Osteocyte (in vitro differentiated cells): ENCODE measurements at regions not wholly inside any gene's neighbourhood (a gene's known extent, or its start where the extent isn't known, plus 50 kb on each side); places are given as distances from the start of the nearest gene placed in this dataset.

Source experiments
- DNase-seq: peaks from one replicate; pipeline ENCODE4 v3.0.0; 2021; ENCODE audit warnings: mixed read lengths; ENCODE audit not compliant: unreplicated experiment; ENCODE audit errors: extremely low spot score
- H3K27ac Mint-ChIP-seq: one replicate; pipeline ENCODE4 v1.8.0; 2021; ENCODE audit warnings: mild to moderate bottlenecking, mixed read lengths; ENCODE audit not compliant: unreplicated experiment
- H3K27me3 Mint-ChIP-seq: one replicate; pipeline ENCODE4 v1.8.0; 2021; ENCODE audit warnings: mixed read lengths; ENCODE audit not compliant: unreplicated experiment
- H3K36me3 Mint-ChIP-seq: one replicate; pipeline ENCODE4 v1.8.0; 2021; ENCODE audit warnings: mixed read lengths; ENCODE audit not compliant: unreplicated experiment
- H3K4me1 Mint-ChIP-seq: one replicate; pipeline ENCODE4 v1.8.0; 2021; ENCODE audit warnings: mixed read lengths; ENCODE audit not compliant: unreplicated experiment
- H3K4me3 Mint-ChIP-seq: one replicate; pipeline ENCODE4 v1.8.0; 2021; ENCODE audit warnings: mild to moderate bottlenecking, moderate library complexity, mixed read lengths; ENCODE audit not compliant: unreplicated experiment
- H3K9me3 Mint-ChIP-seq: one replicate; pipeline ENCODE4 v1.8.0; 2021; ENCODE audit warnings: mixed read lengths; ENCODE audit not compliant: unreplicated experiment
- CTCF ChIP-seq: fragments of 200-600 bp; sonication (generic); IDR thresholded peaks from 2 replicates; pipeline ENCODE4 v1.5.0; 2021; ENCODE audit warnings: antibody characterized with exemption, mild to moderate bottlenecking, moderate library complexity

- Mint-ChIP-seq H3K9me3 (peaks cover 13% of the 10 kb centered on the region), H3K36me3 (no peaks in the 10 kb centered on the region), H3K27me3 (no peaks in the 10 kb centered on the region), H3K27ac (no peak overlapping the region), H3K4me3 (no peak overlapping the region), H3K4me1 (no peaks in the 10 kb centered on the region)
- DNase-seq = no peak
- no peak for TF ChIP-seq CTCF
Measured at GRCh38 chr19:31648347-31648746, 299.1 kb upstream of the TSHZ3 start.

GRCh38 chr19:31656507-31656906 lies 307.3 kb upstream of the TSHZ3 start:
- Mint-ChIP-seq H3K27me3 (no peaks in the 10 kb centered on the region), H3K27ac (no peak overlapping the region), H3K4me1 (peaks cover 4% of the 10 kb centered on the region), H3K36me3 (no peaks in the 10 kb centered on the region), H3K9me3 (peaks cover 7% of the 10 kb centered on the region), H3K4me3 (no peak overlapping the region)
- DNase-seq = no peak
- TF ChIP-seq CTCF = no peak

DNA sequence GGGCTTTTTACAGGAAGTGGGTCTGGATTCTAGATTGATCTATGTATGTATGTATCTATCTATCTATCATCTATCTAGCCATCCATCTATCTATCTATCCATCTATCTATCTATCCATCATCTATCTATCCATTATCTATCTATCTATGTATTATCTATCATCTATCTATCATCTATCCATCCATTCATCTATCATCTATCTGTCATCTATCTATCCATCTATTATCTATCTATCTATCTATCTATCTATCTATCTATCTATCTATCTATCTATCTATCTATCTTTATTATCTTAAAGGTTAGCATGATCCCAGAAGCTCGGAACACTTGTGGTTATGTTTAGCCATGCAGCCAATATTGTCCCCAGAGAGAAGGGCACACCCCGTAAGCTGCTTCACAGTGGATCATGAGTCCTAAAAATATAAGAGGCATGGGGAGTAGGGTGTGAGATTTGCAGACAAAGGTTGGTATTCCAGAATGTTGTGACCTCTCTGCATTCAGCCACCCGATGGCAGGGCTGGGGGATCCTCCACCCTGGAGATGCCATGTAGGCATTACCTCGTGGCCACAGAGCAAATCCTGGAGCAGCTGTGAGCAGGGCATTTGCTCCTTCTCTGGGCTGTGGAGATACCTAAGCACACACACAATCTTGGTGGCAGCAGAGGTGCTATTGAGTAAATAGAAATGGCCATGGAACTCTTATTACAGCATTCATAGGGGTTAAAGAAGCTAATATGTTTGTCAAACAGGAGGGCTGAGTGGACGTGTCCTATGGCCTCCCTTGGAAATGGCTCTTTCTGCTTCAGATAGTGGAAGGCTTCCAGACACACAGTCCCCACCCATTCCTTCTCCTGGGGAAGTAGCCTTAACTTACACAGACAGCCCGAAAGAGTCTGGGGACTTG lies 310.0 kb upstream of the TSHZ3 start:
- Mint-ChIP-seq H3K27ac (no peak overlapping the region), H3K27me3 (no peaks in the 10 kb centered on the region), H3K4me1 (peaks cover 9% of the 10 kb centered on the region), H3K36me3 (no peaks in the 10 kb centered on the region), H3K9me3 (peaks cover 7% of the 10 kb centered on the region), H3K4me3 (no peak overlapping the region)
- TF ChIP-seq CTCF = no peak
- no peak for DNase-seq

DNA sequence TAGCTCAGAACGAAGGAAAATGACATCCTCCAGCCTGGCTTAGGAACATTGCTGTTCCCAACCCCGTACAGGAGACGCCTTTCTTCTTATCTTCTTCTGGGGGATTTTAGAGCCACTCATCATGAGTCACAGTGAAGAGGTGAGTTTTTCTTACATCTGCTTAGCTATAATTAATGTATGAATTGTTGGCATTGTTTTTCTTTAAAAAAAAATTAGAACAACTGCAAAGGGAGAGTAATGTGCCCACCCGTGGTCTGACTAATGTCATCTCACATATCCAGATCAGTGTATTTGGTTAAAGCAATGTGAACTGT lies 310.6 kb upstream of the TSHZ3 start:
- Mint-ChIP-seq H3K4me1 (peaks cover 14% of the 10 kb centered on the region), H3K4me3 (no peak overlapping the region), H3K9me3 (peaks cover 7% of the 10 kb centered on the region), H3K36me3 (no peaks in the 10 kb centered on the region), H3K27me3 (no peaks in the 10 kb centered on the region), H3K27ac (no peak overlapping the region)
- DNase-seq = no peak
- no peak for TF ChIP-seq CTCF

- H3K4me1 Mint-ChIP-seq = peaks cover 34% of the 10 kb centered on the region
- H3K27ac Mint-ChIP-seq = no peak overlapping the region
- no peak overlapping the region for H3K4me3 Mint-ChIP-seq
- TF ChIP-seq CTCF = no peak
- no peaks in the 10 kb centered on the region for H3K36me3 Mint-ChIP-seq
- no peaks in the 10 kb centered on the region for H3K27me3 Mint-ChIP-seq
- DNase-seq = no peak
- peaks cover 3% of the 10 kb centered on the region for H3K9me3 Mint-ChIP-seq
Measured at GRCh38 chr19:31664096-31664495, 314.9 kb upstream of the TSHZ3 start.
